ENCODE measurements at regions not wholly inside any gene's neighbourhood (a gene's known extent, or its start where the extent isn't known, plus 50 kb on each side); places are given as distances from the start of the nearest gene placed in this dataset.

DNA sequence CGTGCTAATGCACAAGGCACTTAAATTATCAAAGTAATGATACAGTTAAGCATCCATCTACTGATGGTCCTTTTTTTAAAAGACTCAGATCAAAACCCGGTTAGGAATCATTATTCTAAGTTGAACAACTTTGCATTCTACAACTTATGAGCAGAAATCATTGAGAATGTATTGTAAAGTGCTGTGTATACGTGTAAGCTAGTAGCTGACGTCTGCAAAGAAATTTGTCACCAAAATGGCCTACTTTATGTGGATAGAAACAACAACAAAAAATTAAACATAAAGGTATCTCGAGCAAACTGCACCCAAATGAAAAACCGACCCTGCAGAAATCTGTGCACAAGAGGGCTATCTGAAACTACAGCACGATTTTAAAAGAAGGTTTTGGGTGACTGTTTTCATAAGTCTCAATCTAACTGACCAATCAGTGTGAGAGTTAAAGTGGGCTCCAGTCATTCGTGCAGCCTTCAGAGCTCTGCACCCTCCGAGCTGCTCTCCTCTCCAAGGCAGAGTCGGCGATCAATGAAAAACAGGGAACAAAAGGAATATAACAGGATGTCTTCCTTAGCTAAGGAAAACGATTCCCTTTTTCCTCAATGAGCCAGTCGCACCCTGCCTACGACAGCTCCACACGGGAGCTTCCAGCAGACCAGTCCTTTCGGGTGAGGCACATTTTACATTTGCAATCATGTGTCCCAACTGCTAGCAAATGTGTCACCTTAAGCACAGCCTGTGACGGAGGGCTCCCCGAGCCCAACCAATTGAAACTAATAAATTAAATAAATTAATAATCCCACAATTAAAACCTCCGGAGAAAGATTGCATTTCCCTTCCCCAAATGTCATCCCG is 200.7 kb upstream of the FOXN3 start:
- TF ChIP-seq, protein P1, sequence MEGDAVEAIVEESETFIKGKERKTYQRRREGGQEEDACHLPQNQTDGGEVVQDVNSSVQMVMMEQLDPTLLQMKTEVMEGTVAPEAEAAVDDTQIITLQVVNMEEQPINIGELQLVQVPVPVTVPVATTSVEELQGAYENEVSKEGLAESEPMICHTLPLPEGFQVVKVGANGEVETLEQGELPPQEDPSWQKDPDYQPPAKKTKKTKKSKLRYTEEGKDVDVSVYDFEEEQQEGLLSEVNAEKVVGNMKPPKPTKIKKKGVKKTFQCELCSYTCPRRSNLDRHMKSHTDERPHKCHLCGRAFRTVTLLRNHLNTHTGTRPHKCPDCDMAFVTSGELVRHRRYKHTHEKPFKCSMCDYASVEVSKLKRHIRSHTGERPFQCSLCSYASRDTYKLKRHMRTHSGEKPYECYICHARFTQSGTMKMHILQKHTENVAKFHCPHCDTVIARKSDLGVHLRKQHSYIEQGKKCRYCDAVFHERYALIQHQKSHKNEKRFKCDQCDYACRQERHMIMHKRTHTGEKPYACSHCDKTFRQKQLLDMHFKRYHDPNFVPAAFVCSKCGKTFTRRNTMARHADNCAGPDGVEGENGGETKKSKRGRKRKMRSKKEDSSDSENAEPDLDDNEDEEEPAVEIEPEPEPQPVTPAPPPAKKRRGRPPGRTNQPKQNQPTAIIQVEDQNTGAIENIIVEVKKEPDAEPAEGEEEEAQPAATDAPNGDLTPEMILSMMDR (IDR thresholded peaks at IDR 0.05), result no peak
- TF ChIP-seq POLR2A (IDR thresholded peaks at IDR 0.05) (no peak), EP300 (IDR thresholded peaks at IDR 0.05) (peak in 1 of 2 donors; percentile 46)

Measured in tibial nerve (tissue), 4 donors.